RKO (cell line): ENCODE measurements at regions not wholly inside any gene's neighbourhood (a gene's known extent, or its start where the extent isn't known, plus 50 kb on each side); places are given as distances from the start of the nearest gene placed in this dataset.

Experiments used
- DNase-seq: peaks from one replicate; pipeline ENCODE4 v3.0.0-alpha.2; 2016; ENCODE audit warnings: low spot score

DNA sequence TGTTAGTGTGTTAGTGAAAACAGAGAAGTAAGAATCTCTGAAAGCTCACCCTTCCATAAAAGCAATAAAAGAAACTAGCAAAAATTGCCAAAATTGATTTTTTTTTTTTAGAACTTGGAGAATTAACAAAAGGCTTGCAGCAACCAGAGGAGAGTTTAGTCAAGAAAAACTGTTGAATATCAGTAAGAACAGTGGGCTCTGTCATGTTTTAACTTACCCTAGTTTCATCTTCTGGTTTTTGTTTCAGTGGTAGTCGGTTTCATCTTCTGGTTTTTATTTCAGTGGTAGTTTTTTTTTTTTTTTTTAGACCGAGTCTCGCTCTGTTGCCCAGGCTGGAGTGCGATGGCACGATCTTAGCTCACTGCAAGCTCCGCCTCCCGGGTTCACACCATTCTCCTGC is 580.9 kb downstream of the NYAP2 start:
- DNase-seq, result no peak

- no peak for DNase-seq
Measured at GRCh38 chr2:225971433-225971832, 571.9 kb downstream of the NYAP2 start.

DNA sequence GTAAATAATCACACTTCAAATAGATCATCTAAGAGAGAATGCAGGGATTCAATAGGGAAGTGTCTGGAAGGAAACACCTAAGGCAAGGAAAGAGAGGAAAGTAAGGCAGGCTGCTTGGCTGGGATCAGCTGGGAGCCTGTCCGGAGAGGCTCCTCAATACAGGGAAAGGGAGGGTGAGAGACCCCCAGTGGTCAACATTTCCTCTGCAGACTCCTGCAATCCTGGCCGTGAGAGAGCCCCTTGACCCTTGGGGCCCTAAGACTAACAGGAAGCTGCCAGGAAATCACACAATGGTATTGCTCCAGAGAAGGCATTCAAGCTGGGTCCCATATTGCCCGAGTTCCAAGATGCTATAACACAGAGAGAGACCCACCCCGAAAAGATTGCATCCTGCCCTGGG is 549.4 kb downstream of the NYAP2 start:
- DNase-seq, result no peak

DNA sequence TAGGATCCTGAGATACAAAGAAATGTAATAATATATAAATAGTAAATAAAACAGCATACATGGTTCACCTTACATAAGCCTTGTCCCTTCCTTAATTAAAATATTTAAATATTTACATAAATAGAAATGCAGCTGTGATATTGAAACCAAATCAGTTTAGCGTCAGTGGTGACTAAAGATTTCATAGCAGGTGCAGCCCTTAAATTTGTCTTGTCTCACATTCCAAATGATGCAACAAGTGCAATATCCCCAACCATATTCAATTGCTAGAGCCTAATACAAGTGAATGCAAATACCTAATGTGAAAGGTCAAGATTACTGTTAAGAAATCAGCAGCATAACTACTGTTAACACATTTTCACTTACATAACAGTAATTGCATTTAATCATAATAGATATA is 539.5 kb downstream of the NYAP2 start:
- no peak for DNase-seq

GRCh38 chr2:225937625-225938187 is 538.2 kb downstream of the NYAP2 start:
- no peak for DNase-seq

- DNase-seq, result no peak
Measured at GRCh38 chr2:225932811-225933413, 533.4 kb downstream of the NYAP2 start.

- DNase-seq, result no peak
Measured at GRCh38 chr2:225930687-225931086, 531.2 kb downstream of the NYAP2 start.

DNA sequence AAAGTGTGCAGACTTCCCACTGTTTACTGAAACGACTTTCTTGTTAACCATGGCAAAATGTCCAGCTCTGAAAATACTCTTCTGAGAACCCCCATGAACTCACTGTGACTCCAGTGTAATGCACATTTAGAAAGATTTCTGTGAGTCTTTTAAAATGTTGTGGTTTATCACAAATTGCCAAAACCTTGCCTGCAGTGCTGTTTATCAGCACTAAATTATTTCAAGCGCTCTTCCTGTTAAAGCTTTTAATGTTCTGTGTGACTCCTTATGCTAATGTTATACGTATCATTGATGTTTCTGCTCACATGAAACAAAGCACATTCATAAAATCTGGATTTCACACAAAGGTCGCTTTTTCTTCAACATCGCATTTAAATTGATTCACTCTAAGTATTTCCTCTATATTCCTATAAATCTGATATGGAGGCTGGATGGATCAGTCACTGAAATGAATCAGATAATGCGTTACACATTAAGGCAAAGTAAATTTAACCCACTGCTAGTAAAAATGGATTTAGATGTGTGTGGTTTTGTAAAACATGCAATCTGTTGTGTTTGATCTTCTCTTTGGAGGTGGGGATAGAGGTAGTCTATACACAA is 521.2 kb downstream of the NYAP2 start:
- no peak for DNase-seq

- no peak for DNase-seq
Measured at GRCh38 chr2:225916692-225917091, 517.2 kb downstream of the NYAP2 start.

- no peak for DNase-seq
Measured at GRCh38 chr2:225911019-225911418, 511.5 kb downstream of the NYAP2 start.

DNA sequence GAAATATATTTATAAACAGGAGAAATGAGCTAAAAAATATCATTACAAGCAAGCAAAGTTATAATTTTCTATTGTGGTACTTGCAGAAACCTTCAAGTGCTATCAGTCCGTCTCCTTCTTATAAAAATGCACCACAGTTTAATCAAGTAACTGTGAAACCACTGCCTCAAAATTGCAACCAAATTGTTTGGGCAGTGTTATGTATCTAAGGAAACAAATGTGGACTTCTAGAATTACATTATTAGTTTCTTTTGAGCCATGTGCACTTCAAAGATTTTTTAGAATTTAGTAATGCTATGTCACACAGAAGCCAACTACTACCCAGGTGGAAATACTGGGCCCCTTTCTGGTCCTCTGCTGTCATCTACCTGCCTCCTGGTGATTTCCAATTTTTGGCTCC is 495.6 kb downstream of the NYAP2 start:
- DNase-seq, result no peak

GRCh38 chr2:225894236-225894980 is 494.9 kb downstream of the NYAP2 start:
- peak; percentile 18 for DNase-seq

DNA sequence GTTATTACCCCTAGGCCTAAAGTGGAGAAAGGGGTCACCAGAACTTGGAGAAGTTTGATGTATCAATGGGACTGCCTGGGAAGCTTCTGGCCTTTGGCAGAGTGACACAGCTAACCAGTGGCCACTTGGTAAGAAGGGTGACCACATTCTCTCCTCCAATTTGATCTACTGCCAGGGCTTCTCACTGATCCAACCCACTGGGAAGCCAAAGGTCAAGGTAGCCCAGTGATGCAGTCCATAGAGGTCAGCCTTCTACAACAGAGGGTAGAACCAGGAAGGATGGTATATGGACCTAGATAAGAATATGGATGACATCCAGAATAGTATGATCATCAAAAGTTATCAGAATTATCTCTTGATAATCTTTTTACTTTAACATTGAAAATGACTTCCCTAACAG is 493.6 kb downstream of the NYAP2 start:
- no peak for DNase-seq

- DNase-seq, result no peak
Measured at GRCh38 chr2:225891771-225892170, 492.3 kb downstream of the NYAP2 start.

- DNase-seq, result no peak
Measured at GRCh38 chr2:225891013-225891412, 491.5 kb downstream of the NYAP2 start.

GRCh38 chr2:225889452-225889851 is 489.9 kb downstream of the NYAP2 start:
- DNase-seq, result peak; percentile 62

GRCh38 chr2:225867071-225867470 is 467.6 kb downstream of the NYAP2 start:
- DNase-seq, result no peak

DNA sequence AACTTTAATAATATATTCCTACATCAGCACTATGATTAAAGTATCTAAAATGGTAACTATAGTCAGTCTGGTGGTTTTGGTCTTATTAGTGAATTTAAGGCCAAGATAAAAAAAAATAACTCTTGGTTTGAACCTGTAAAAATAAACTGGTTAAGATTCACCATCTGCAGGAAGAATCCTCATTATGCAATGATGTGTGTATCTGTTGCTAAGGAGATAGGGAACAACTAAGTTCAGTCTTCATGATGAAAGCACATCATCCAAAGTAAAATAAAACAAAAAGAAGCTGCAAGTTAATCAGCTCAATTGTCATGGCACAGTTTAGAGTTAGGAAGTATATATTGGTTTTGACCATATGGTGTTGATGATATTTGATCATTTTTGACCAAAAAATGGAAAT is 466.0 kb downstream of the NYAP2 start:
- DNase-seq, result no peak

GRCh38 chr2:225864394-225864793 is 464.9 kb downstream of the NYAP2 start:
- DNase-seq, result no peak

DNA sequence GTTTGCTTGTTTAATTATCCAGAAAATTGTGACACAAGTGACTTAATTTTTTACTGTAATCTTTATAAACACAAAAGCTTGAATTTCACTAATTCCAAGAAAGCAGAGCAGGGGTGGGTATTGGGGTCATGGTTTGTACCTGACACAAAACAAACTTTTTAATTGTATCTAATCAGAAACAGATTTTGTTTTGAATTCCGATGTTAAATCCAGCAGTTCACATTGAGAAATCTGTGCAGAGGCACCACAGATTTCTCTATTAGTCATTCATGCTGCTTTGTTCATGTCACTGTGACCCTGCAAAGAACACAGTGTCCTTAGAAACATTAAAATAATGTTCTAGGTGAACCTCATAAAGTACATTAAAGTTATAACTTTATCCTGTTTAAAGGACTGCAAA is 443.4 kb downstream of the NYAP2 start:
- no peak for DNase-seq

GRCh38 chr2:225841314-225841713 is 441.8 kb downstream of the NYAP2 start:
- DNase-seq, result no peak

- no peak for DNase-seq
Measured at GRCh38 chr2:225837328-225837727, 437.8 kb downstream of the NYAP2 start.

DNA sequence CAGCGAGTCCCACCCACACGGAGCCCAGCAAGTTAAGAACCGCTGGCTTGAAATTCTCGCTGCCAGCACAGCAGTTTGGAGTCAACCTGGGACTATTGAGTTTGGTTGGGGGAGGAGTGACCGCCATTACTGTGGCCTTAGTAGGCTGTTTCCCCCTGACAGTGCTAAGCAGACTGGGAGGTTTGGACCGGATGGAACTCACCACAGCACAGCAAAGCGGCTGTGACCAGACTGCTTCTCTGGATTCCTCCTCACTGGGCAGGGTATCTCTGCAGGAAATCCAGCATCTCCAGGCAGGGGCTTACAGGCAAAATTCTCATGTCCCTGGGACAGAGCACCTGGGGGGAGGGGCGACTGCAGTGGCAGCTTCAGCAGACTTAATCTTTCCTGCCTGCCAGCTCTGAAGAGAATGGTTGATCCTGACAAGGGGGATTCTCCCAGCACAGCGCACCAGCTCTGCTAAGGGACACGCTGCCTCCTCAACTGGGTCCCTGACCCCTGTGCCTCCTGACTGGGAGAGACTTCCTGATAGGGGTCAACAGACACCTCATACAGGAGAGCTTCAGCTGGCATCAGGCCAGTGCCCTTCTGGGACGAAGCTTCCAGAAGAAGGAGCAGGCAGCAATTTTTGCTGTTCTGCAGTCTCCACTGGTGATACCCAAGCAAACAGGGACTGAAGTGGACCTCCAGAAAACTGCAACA is 425.4 kb downstream of the NYAP2 start:
- DNase-seq, result no peak
